ENCODE measurements at regions not wholly inside any gene's neighbourhood (a gene's known extent, or its start where the extent isn't known, plus 50 kb on each side); places are given as distances from the start of the nearest gene placed in this dataset.

- H4K20me1 ChIP-seq (ENCODE audit: control insufficient read depth, insufficient read depth, low read depth, low read length): no peaks in the 10 kb centered on the region
- no peak overlapping the region for H3K4me3 ChIP-seq (ENCODE audit: low read length)
- H3K4me1 ChIP-seq (ENCODE audit: control insufficient read depth, low read length): no peaks in the 10 kb centered on the region
- no peaks in the 10 kb centered on the region for H3K79me2 ChIP-seq (ENCODE audit: control insufficient read depth, low read length)
- no peaks in the 10 kb centered on the region for H3K36me3 ChIP-seq (ENCODE audit: control insufficient read depth, low read length)
- H3K4me2 ChIP-seq (ENCODE audit: low read length): no peak overlapping the region
- H3F3A ChIP-seq (ENCODE audit: control insufficient read depth, insufficient read depth): no peaks in the 10 kb centered on the region
- TF ChIP-seq CTCF (IDR thresholded peaks at IDR 0.05; ENCODE audit: low read depth, low read length, poor library complexity, severe bottlenecking) (no peak), EZH2phosphoT487 (IDR thresholded peaks at IDR 0.05; ENCODE audit: borderline replicate concordance, low read length) (no peak)
- no peaks in the 10 kb centered on the region for H3K27me3 ChIP-seq (ENCODE audit: control insufficient read depth, low read length)
- no peaks in the 10 kb centered on the region for H3K9me2 ChIP-seq (replicated peaks; ENCODE audit: control insufficient read depth, low read length)
- H3K9me3 ChIP-seq (ENCODE audit: control insufficient read depth, insufficient read depth, low read length): no peaks in the 10 kb centered on the region
- no peak overlapping the region for H3K27ac ChIP-seq (ENCODE audit: low read depth, low read length)
Measured at GRCh38 chr9:87301371-87301770, 196.3 kb upstream of the DAPK1 start.

- Histone ChIP-seq H3K79me2 (ENCODE audit: control insufficient read depth, low read length) (no peaks in the 10 kb centered on the region), H3K27ac (ENCODE audit: low read depth, low read length) (no peak overlapping the region), H3K4me1 (ENCODE audit: control insufficient read depth, low read length) (no peaks in the 10 kb centered on the region), H3K9me2 (replicated peaks; ENCODE audit: control insufficient read depth, low read length) (no peaks in the 10 kb centered on the region), H3F3A (ENCODE audit: control insufficient read depth, insufficient read depth) (no peaks in the 10 kb centered on the region), H3K36me3 (ENCODE audit: control insufficient read depth, low read length) (no peaks in the 10 kb centered on the region), H4K20me1 (ENCODE audit: control insufficient read depth, insufficient read depth, low read depth, low read length) (no peaks in the 10 kb centered on the region), H3K4me2 (ENCODE audit: low read length) (no peak overlapping the region), H3K4me3 (ENCODE audit: low read length) (no peak overlapping the region), H3K9me3 (ENCODE audit: control insufficient read depth, insufficient read depth, low read length) (no peaks in the 10 kb centered on the region; the same call in 1 of the 2 replicates), H3K27me3 (ENCODE audit: control insufficient read depth, low read length) (no peaks in the 10 kb centered on the region)
- TF ChIP-seq EZH2phosphoT487 (IDR thresholded peaks at IDR 0.05; ENCODE audit: borderline replicate concordance, low read length): no peak
- TF ChIP-seq CTCF (IDR thresholded peaks at IDR 0.05; ENCODE audit: low read depth, low read length, poor library complexity, severe bottlenecking): no peak
Measured at GRCh38 chr9:87305151-87305550, 192.5 kb upstream of the DAPK1 start.

GRCh38 chr9:87306006-87306405, 191.7 kb upstream of the DAPK1 start:
- Histone ChIP-seq H3K4me2 (ENCODE audit: low read length) (no peak overlapping the region), H3K9me3 (ENCODE audit: control insufficient read depth, insufficient read depth, low read length) (no peaks in the 10 kb centered on the region; the same call in 1 of the 2 replicates), H3K4me1 (ENCODE audit: control insufficient read depth, low read length) (no peaks in the 10 kb centered on the region), H3K4me3 (ENCODE audit: low read length) (no peak overlapping the region), H3K36me3 (ENCODE audit: control insufficient read depth, low read length) (no peaks in the 10 kb centered on the region), H4K20me1 (ENCODE audit: control insufficient read depth, insufficient read depth, low read depth, low read length) (no peaks in the 10 kb centered on the region), H3K79me2 (ENCODE audit: control insufficient read depth, low read length) (no peaks in the 10 kb centered on the region), H3F3A (ENCODE audit: control insufficient read depth, insufficient read depth) (no peaks in the 10 kb centered on the region), H3K9me2 (replicated peaks; ENCODE audit: control insufficient read depth, low read length) (no peaks in the 10 kb centered on the region), H3K27ac (ENCODE audit: low read depth, low read length) (no peak overlapping the region), H3K27me3 (ENCODE audit: control insufficient read depth, low read length) (no peaks in the 10 kb centered on the region)
- TF ChIP-seq CTCF (IDR thresholded peaks at IDR 0.05; ENCODE audit: low read depth, low read length, poor library complexity, severe bottlenecking): no peak

- Histone ChIP-seq H3K9me3 (ENCODE audit: control insufficient read depth, insufficient read depth, low read length) (no peaks in the 10 kb centered on the region; the same call in 1 of the 2 replicates), H4K20me1 (ENCODE audit: control insufficient read depth, insufficient read depth, low read depth, low read length) (no peaks in the 10 kb centered on the region), H3K9me2 (replicated peaks; ENCODE audit: control insufficient read depth, low read length) (no peaks in the 10 kb centered on the region), H3K4me1 (ENCODE audit: control insufficient read depth, low read length) (no peaks in the 10 kb centered on the region), H3K4me3 (ENCODE audit: low read length) (no peak overlapping the region), H3K36me3 (ENCODE audit: control insufficient read depth, low read length) (no peaks in the 10 kb centered on the region), H3K4me2 (ENCODE audit: low read length) (no peak overlapping the region), H3F3A (ENCODE audit: control insufficient read depth, insufficient read depth) (no peaks in the 10 kb centered on the region), H3K79me2 (ENCODE audit: control insufficient read depth, low read length) (no peaks in the 10 kb centered on the region), H3K27ac (ENCODE audit: low read depth, low read length) (no peak overlapping the region), H3K27me3 (ENCODE audit: control insufficient read depth, low read length) (no peaks in the 10 kb centered on the region)
- TF ChIP-seq CTCF (IDR thresholded peaks at IDR 0.05; ENCODE audit: low read depth, low read length, poor library complexity, severe bottlenecking) (no peak), EZH2phosphoT487 (IDR thresholded peaks at IDR 0.05; ENCODE audit: borderline replicate concordance, low read length) (no peak)
Measured at GRCh38 chr9:87307848-87308247, 189.8 kb upstream of the DAPK1 start.

Data from DOHH2 (cell line).